ENCODE measurements at regions not wholly inside any gene's neighbourhood (a gene's known extent, or its start where the extent isn't known, plus 50 kb on each side); places are given as distances from the start of the nearest gene placed in this dataset.

- no peak for TF ChIP-seq SMC3 (IDR thresholded peaks at IDR 0.05; ENCODE audit: borderline replicate concordance, low read length)
- no peak for TF ChIP-seq EP300 (IDR thresholded peaks at IDR 0.05; ENCODE audit: borderline replicate concordance in 1 of 2, control insufficient read depth in 1 of 2, low read depth in 2 of 2, low read length in 2 of 2)
- TF ChIP-seq, protein P1, sequence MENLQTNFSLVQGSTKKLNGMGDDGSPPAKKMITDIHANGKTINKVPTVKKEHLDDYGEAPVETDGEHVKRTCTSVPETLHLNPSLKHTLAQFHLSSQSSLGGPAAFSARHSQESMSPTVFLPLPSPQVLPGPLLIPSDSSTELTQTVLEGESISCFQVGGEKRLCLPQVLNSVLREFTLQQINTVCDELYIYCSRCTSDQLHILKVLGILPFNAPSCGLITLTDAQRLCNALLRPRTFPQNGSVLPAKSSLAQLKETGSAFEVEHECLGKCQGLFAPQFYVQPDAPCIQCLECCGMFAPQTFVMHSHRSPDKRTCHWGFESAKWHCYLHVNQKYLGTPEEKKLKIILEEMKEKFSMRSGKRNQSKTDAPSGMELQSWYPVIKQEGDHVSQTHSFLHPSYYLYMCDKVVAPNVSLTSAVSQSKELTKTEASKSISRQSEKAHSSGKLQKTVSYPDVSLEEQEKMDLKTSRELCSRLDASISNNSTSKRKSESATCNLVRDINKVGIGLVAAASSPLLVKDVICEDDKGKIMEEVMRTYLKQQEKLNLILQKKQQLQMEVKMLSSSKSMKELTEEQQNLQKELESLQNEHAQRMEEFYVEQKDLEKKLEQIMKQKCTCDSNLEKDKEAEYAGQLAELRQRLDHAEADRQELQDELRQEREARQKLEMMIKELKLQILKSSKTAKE (IDR thresholded peaks at IDR 0.05; ENCODE audit: low read depth, poor library complexity, severe bottlenecking), result no peak
- TF ChIP-seq BACH1 (IDR thresholded peaks at IDR 0.05; ENCODE audit: borderline replicate concordance), result no peak
- TF ChIP-seq, protein P2, sequence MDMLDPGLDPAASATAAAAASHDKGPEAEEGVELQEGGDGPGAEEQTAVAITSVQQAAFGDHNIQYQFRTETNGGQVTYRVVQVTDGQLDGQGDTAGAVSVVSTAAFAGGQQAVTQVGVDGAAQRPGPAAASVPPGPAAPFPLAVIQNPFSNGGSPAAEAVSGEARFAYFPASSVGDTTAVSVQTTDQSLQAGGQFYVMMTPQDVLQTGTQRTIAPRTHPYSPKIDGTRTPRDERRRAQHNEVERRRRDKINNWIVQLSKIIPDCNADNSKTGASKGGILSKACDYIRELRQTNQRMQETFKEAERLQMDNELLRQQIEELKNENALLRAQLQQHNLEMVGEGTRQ (IDR thresholded peaks at IDR 0.05; ENCODE audit: borderline replicate concordance, low read depth, low read length), result no peak
- no peak for TF ChIP-seq CREM (IDR thresholded peaks at IDR 0.05; ENCODE audit: low read depth)
Measured at GRCh38 chr5:167303582-167303981, 987.9 kb upstream of the WWC1 start (continued).

DNA sequence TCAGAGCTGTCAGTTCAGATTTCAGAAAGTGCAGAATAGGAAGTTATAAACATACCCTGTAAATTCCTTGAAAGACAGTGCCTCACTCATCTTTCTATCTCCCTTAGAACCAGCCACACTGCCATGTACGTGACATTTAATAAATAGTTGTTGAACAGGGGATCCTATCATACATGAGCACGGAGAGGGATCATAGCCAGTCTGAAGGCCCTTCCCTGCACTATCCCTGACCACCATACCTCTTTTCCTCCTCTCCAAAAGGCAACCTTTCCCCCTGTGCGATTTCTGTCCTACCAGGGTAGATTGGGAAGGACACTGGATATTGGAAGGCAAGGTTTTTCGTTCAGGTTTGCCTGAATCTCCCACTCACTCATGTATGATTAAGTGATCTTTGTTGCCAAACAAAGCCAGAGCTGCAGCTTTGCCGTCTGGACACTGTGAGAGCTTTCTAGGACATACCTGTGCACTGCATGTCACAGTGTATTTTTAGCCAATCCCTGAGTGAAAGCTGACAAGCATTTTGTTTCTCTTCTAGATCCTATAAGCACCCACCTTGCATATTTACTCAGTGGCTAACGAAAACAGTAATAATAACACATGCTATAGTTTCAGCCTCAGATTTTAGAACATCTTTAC is 986.5 kb upstream of the WWC1 start:
- ATAC-seq, result no peak
- H3K9me3 ChIP-seq (replicated peaks; ENCODE audit: control insufficient read depth, insufficient read depth, low read length), result no peaks in the 10 kb centered on the region
- no peak overlapping the region for H2AFZ ChIP-seq (ENCODE audit: control insufficient read depth, low read depth, low read length)
- no TSS peak for BruUV-seq (replicated peaks)
- no peak for DNase-seq (ENCODE audit: low read depth, low spot score)
- WGBS (ENCODE audit: insufficient coverage, insufficient replicate concordance, low lambda C conversion rate, missing lambda C conversion rate), result 1% methylated on average over 6 of the region's 6 CpGs
- ChIA-PET SMC1A (ENCODE audit: uncharacterized antibody, unreplicated experiment) (no interaction called here), RAD21 (ENCODE audit: unreplicated experiment) (no interaction called here), POLR2A (no interaction called here), CTCF (no interaction called here)
- H3K4me2 ChIP-seq (ENCODE audit: control insufficient read depth, insufficient read depth), result no peak overlapping the region
- no peak overlapping the region for H3K27ac ChIP-seq (ENCODE audit: control insufficient read depth, insufficient read depth)
- no peak overlapping the region for H3K4me3 ChIP-seq
- in situ Hi-C loops (cut with MboI), result no loop called here
- intact Hi-C loops (cut with micrococcal nuclease; ENCODE audit: unreplicated experiment), result no loop called here
- no peaks in the 10 kb centered on the region for H4K20me1 ChIP-seq (ENCODE audit: control insufficient read depth, insufficient read depth)
- FAIRE-seq, result no peak
- H3K79me2 ChIP-seq (ENCODE audit: control insufficient read depth, insufficient read depth, low read length), result no peaks in the 10 kb centered on the region
- H3K9ac ChIP-seq (ENCODE audit: control insufficient read depth, insufficient read depth, low read length), result no peak overlapping the region
- no peaks in the 10 kb centered on the region for H3K4me1 ChIP-seq (ENCODE audit: control insufficient read depth, insufficient read depth, low read length)
- H3K27me3 ChIP-seq (replicated peaks in 1 of 2; ENCODE audit: control insufficient read depth in 2 of 2, insufficient read depth in 2 of 2, low read length in 1 of 2), result no peaks in the 10 kb centered on the region
- H3K36me3 ChIP-seq (ENCODE audit: control insufficient read depth in 2 of 2, insufficient read depth in 2 of 2, low read length in 1 of 2), result no peaks in the 10 kb centered on the region
- no peak for TF ChIP-seq POU2F2 (IDR thresholded peaks at IDR 0.05; ENCODE audit: borderline replicate concordance, low read depth, low read length)
- TF ChIP-seq ZSCAN29 (IDR thresholded peaks at IDR 0.05), result no peak
- TF ChIP-seq PBX3 (IDR thresholded peaks at IDR 0.05; ENCODE audit: insufficient replicate concordance, low read depth, low read length), result no peak
- no peak for TF ChIP-seq WRNIP1 (IDR thresholded peaks at IDR 0.05; ENCODE audit: borderline replicate concordance, low read depth, low read length)
- no peak for TF ChIP-seq E2F8 (IDR thresholded peaks at IDR 0.05; ENCODE audit: low read depth, partially characterized antibody)

Data from GM12878 (cell line).